ENCODE measurements at regions not wholly inside any gene's neighbourhood (a gene's known extent, or its start where the extent isn't known, plus 50 kb on each side); places are given as distances from the start of the nearest gene placed in this dataset.
"Not testable (repeated sequence)": the region's sequence is repeated elsewhere in the genome, so short reads cannot be mapped to it uniquely, and the experiment has no call there.

DNA sequence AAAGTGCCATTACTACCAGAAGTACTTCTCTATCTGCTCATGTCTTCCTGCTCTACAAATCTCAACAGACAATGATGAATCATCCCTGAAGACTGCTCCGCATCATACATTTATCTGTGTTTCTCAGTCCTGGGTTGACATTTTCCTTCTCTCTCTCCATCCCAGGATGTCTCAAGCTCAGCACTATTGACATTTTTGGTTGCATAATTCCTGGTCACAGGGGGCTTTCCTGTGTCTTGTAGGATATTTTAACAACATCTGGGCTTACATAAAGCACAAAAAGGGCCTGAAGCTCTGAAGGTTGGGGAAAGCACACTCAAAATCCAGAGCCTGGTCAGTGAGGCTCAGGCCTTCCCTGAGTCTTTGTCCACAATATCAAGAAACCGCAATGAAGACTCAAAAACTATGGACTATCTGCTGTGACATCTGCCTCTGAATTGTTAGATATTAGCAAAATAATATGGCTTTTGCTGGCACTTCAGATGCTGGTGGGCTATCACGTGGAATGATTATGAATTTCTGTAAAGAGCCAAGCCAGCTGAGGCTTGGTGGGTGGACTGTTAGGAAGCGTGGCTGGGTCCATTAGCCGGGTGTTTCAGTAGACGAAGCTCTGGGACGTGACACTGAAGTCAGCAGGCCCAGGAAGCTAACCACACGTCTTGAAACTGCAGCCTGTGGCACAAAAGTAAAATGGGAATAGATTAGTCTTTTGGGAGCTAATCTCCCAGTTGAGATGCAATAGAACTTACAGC, 780.2 kb upstream of the TPTE start:
- TF ChIP-seq CTCF (IDR thresholded peaks at IDR 0.05; ENCODE audit: low read depth, low read length, poor library complexity, severe bottlenecking); EZH2phosphoT487 (IDR thresholded peaks at IDR 0.05; ENCODE audit: borderline replicate concordance, low read length): not testable (repeated sequence)

Data from DOHH2 (cell line).